GM12873 (cell line): ENCODE measurements at regions not wholly inside any gene's neighbourhood (a gene's known extent, or its start where the extent isn't known, plus 50 kb on each side); places are given as distances from the start of the nearest gene placed in this dataset.

Experiments
- TF ChIP-seq, protein P1 (sequence below): IDR thresholded peaks from 2 replicates; pipeline ENCODE4 v1.5.1; 2012; ENCODE audit warnings: low read depth, mild to moderate bottlenecking, moderate library complexity, low read length, control low read depth; ENCODE audit not compliant: insufficient read depth; ENCODE audit errors: missing control alignments

DNA sequence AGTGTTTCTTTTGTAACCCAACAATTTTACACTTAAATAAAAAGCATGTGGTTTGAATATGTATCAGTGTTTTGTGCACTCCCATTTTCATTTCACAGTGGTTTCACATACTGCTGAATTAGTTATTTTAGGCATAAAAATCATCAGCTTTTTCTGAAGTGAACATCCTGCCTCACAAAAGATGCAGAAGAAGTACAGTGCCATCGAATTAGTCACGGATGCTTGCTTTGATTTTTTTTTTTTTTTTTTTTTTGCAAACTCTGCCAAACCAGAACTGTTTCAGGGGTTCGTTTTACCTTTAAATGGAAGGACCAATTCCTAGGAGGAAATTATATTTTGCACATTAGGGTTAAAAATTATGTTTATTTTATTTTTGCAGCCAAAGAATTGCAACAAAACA lies 158.6 kb downstream of the RPS12 start:
- TF ChIP-seq, protein P1, sequence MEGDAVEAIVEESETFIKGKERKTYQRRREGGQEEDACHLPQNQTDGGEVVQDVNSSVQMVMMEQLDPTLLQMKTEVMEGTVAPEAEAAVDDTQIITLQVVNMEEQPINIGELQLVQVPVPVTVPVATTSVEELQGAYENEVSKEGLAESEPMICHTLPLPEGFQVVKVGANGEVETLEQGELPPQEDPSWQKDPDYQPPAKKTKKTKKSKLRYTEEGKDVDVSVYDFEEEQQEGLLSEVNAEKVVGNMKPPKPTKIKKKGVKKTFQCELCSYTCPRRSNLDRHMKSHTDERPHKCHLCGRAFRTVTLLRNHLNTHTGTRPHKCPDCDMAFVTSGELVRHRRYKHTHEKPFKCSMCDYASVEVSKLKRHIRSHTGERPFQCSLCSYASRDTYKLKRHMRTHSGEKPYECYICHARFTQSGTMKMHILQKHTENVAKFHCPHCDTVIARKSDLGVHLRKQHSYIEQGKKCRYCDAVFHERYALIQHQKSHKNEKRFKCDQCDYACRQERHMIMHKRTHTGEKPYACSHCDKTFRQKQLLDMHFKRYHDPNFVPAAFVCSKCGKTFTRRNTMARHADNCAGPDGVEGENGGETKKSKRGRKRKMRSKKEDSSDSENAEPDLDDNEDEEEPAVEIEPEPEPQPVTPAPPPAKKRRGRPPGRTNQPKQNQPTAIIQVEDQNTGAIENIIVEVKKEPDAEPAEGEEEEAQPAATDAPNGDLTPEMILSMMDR: no peak

DNA sequence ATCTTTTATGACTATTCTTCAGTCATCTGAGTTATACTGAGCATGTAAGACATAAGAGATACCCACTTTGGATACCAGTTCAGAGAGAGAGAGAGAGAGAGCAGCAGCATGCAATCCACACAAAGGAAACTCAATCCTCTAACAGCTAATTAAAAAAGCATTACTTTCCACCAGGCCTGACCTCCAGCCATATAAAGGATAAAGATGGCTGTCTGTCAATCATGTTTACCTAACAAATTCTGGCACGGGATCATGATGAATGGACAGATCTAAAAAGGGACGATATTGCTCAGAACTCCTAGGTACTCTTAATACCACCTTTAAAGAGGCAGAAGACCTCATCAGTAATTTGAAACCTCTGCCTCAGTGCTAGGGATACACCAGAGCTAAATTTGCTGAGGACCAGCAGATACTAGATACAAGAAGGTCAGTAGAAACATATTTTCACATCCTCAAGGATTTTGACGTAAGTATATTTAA lies 159.2 kb downstream of the RPS12 start:
- TF ChIP-seq, protein P1: no peak

DNA sequence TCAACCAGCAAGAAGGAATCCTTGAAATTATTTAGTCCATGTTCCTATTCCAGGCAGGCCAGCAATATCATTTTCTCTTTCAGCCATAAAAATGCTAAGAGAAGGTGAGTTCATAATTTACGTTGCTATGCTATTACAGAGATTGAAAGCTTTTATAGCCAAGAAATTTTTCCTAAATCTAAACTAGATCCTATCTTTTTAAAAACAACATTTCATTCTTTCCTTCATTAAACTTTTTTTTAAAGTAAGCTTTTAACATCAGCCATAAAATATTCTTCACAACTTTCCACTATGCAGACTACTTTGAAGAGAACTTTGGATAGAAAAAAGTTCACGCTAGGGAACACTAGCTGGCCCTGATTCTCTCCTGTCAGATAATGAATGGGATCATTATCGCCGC lies 159.8 kb downstream of the RPS12 start:
- TF ChIP-seq, protein P1: no peak

DNA sequence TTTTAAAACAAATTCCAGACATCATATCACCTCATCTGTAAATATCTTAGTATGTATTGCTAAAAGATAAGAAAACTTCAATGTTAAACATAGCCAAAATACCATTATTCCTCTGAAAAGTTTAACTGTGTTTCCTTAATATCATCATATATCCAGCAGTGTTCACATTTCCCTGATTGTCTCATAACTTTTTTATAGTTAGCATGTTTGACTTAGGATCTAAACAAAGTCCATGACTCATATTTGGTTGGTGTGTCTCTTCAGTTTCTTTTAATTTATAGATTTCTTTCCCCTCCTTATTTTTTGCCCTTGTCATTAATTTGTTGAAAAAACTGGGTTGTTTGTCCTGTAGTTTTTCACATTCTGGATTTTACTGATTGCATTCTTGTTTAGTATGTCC lies 163.0 kb downstream of the RPS12 start:
- TF ChIP-seq, protein P1: no peak

DNA sequence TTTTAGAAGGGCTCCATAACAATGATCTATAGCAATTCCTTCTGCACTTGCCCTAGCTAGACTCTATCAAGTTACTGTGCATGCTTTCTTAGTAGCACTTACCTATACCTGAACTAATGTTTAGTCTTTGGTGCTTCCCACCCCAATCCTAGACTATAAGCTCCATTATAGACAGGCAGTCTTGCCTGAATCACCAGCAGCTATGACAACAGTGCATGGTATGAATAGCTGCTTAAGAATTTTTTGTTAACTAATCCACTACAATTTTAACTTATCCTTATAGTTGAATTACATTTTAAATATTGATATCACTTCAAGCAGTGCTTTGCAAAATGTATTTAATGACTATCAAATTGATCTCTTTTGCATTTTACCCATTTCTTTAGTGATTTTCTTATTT lies 164.3 kb downstream of the RPS12 start:
- TF ChIP-seq, protein P1: no peak

DNA sequence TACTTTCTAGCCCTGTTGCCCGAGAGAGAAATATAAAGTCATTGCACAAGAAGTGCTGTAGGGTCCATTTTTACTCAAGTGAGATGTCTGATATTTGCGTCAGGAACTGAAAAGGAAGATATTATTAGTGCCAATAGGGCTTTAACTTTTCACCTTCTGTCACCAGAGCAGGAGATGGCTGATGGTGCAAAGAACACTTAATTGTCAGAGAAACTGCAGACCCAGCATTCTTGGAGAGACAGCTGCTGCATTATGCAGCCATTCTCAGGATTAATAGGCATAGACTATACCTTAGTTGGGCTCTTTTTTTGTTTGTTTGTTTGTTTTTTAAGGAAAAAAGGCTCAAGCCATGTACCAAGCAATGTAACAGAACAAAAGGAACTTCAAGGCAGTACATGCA lies 179.4 kb downstream of the RPS12 start:
- TF ChIP-seq, protein P1: no peak

DNA sequence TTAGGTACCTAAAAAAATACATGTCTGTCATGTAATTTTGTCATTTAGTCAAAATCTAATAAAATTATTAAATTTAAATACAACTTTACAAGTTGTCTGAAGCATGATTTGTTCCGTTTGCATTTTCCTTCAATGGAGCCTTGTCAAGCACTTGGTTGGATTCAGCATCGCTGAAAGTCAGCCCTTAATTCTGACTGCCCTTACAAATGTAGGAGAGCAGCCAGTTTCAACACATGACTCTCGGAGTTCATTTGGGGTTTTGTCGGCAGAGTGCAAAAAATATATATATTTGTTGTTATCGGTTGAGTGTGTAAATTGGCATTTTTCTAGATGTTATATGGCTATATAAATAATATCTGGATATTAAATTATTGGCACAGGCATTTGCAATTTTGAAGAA lies 180.6 kb downstream of the RPS12 start:
- TF ChIP-seq, protein P1: no peak
